PC-9 (cell line): ENCODE measurements at regions not wholly inside any gene's neighbourhood (a gene's known extent, or its start where the extent isn't known, plus 50 kb on each side); places are given as distances from the start of the nearest gene placed in this dataset.

Source experiments
- CTCF ChIP-seq: fragments of 200-600 bp; sonication (generic); conservative IDR thresholded peaks from 2 replicates; pipeline ENCODE4 v1.6.1; 2017; ENCODE audit warnings: mixed run types, antibody characterized with exemption, mild to moderate bottlenecking, moderate library complexity
- EZH2 ChIP-seq: fragments of 200-600 bp; sonication (generic); IDR thresholded peaks from 2 replicates; pipeline ENCODE4 v1.8.0; 2017; ENCODE audit warnings: antibody characterized with exemption, low read depth

GRCh38 chr15:52976516-52977075 lies 186.5 kb upstream of the ONECUT1 start:
- TF ChIP-seq CTCF (no peak), EZH2 (no peak)
